Neural progenitor cell (in vitro differentiated cells): ENCODE measurements at regions not wholly inside any gene's neighbourhood (a gene's known extent, or its start where the extent isn't known, plus 50 kb on each side); places are given as distances from the start of the nearest gene placed in this dataset.

ENCODE experiments used
- DNase-seq: peaks from one replicate; pipeline ENCODE4 v3.0.0-alpha.2; 2016; ENCODE audit warnings: low spot score
- H2AFZ ChIP-seq: fragments of 200-600 bp; sonication (generic); replicated peaks from 2 replicates; pipeline ENCODE4 v1.6.1; 2016; ENCODE audit warnings: antibody characterized with exemption
- H3F3A ChIP-seq: fragments of 200-600 bp; sonication (generic); 2 replicates; pipeline ENCODE4 v1.6.1; 2016; ENCODE audit warnings: antibody characterized with exemption, low read depth
- H3K27ac ChIP-seq: fragments of 200-600 bp; sonication (generic); 2 replicates; pipeline ENCODE4 v1.5.1; 2016; ENCODE audit warnings: mild to moderate bottlenecking
- H3K27me3 ChIP-seq: fragments of 200-600 bp; sonication (generic); 2 replicates; pipeline ENCODE4 v1.6.1; 2016; ENCODE audit warnings: mild to moderate bottlenecking, moderate library complexity
- H3K36me3 ChIP-seq: fragments of 200-600 bp; sonication (generic); 2 replicates; pipeline ENCODE4 v1.5.1; 2016
- H3K4me1 ChIP-seq: fragments of 200-600 bp; sonication (generic); 2 replicates; pipeline ENCODE4 v1.6.1; 2016; ENCODE audit warnings: mixed run types
- H3K4me2 ChIP-seq: fragments of 200-600 bp; sonication (generic); 2 replicates; pipeline ENCODE4 v1.6.1; 2016
- H3K4me3 ChIP-seq: fragments of 200-600 bp; sonication (generic); 2 replicates; pipeline ENCODE4 v1.5.1; 2016
- H3K79me2 ChIP-seq: fragments of 200-600 bp; sonication (generic); 2 replicates; pipeline ENCODE4 v1.6.1; 2016; ENCODE audit warnings: low read depth
- H3K9ac ChIP-seq: fragments of 200-600 bp; sonication (generic); 2 replicates; pipeline ENCODE4 v1.6.1; 2016
- H3K9me3 ChIP-seq: fragments of 200-600 bp; sonication (generic); 2 replicates; pipeline ENCODE4 v1.5.1; 2016; ENCODE audit warnings: low read depth
- H4K20me1 ChIP-seq: fragments of 200-600 bp; sonication (generic); 2 replicates; pipeline ENCODE4 v1.6.1; 2016; ENCODE audit warnings: low read depth
- H3K27ac Mint-ChIP-seq: 3 replicates; pipeline ENCODE4 v1.8.0; 2021; ENCODE audit warnings: mixed read lengths
- H3K27me3 Mint-ChIP-seq: 2 replicates; pipeline ENCODE4 v1.8.0; 2022; ENCODE audit warnings: low read depth, mild to moderate bottlenecking, inconsistent platforms, moderate library complexity, mixed read lengths; ENCODE audit not compliant: insufficient read depth
- H3K36me3 Mint-ChIP-seq: 3 replicates; pipeline ENCODE4 v1.8.0; 2021; ENCODE audit warnings: mixed read lengths
- H3K4me1 Mint-ChIP-seq: 3 replicates; pipeline ENCODE4 v1.8.0; 2021; ENCODE audit warnings: mixed read lengths
- H3K4me3 Mint-ChIP-seq: 3 replicates; pipeline ENCODE4 v1.8.0; 2021; ENCODE audit warnings: mild to moderate bottlenecking, moderate library complexity, mixed read lengths
- H3K9me3 Mint-ChIP-seq: 3 replicates; pipeline ENCODE4 v1.8.0; 2020; ENCODE audit warnings: mixed read lengths
- EZH2 ChIP-seq: fragments of 200-600 bp; sonication (generic); IDR thresholded peaks from 2 replicates; pipeline ENCODE4 v1.6.1; 2017; ENCODE audit warnings: antibody characterized with exemption, mild to moderate bottlenecking, moderate library complexity
- EZH2phosphoT487 ChIP-seq: fragments of 200-600 bp; sonication (generic); IDR thresholded peaks from 2 replicates; pipeline ENCODE4 v1.6.1; 2017; ENCODE audit warnings: antibody characterized with exemption
- TF ChIP-seq, protein P1 (sequence below): fragments of 200-600 bp; sonication (generic); IDR thresholded peaks from 2 replicates; pipeline ENCODE4 v1.5.1; 2017; ENCODE audit warnings: antibody characterized with exemption, mild to moderate bottlenecking

- H3K9ac ChIP-seq, result no peak overlapping the region
- no peak overlapping the region for H3K4me2 ChIP-seq
- H3K27me3 Mint-ChIP-seq, result peaks cover 2% of the 10 kb centered on the region
- TF ChIP-seq EZH2 (no peak), EZH2phosphoT487 (no peak)
- TF ChIP-seq, protein P1, sequence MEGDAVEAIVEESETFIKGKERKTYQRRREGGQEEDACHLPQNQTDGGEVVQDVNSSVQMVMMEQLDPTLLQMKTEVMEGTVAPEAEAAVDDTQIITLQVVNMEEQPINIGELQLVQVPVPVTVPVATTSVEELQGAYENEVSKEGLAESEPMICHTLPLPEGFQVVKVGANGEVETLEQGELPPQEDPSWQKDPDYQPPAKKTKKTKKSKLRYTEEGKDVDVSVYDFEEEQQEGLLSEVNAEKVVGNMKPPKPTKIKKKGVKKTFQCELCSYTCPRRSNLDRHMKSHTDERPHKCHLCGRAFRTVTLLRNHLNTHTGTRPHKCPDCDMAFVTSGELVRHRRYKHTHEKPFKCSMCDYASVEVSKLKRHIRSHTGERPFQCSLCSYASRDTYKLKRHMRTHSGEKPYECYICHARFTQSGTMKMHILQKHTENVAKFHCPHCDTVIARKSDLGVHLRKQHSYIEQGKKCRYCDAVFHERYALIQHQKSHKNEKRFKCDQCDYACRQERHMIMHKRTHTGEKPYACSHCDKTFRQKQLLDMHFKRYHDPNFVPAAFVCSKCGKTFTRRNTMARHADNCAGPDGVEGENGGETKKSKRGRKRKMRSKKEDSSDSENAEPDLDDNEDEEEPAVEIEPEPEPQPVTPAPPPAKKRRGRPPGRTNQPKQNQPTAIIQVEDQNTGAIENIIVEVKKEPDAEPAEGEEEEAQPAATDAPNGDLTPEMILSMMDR, result no peak
- H2AFZ ChIP-seq, result no peak overlapping the region
- no peaks in the 10 kb centered on the region for H3K36me3 ChIP-seq
- no peaks in the 10 kb centered on the region for H3K9me3 ChIP-seq
- H3K27ac ChIP-seq, result no peak overlapping the region
- no peak overlapping the region for H3K4me3 ChIP-seq
- H3K4me1 Mint-ChIP-seq, result peaks cover 14% of the 10 kb centered on the region
- no peak overlapping the region for H3K27ac Mint-ChIP-seq
- no peak for DNase-seq
- peaks cover 39% of the 10 kb centered on the region for H3K4me1 ChIP-seq
- H3K4me3 Mint-ChIP-seq, result no peak overlapping the region
- H4K20me1 ChIP-seq, result no peaks in the 10 kb centered on the region
- H3K36me3 Mint-ChIP-seq, result no peaks in the 10 kb centered on the region
- H3K27me3 ChIP-seq, result no peaks in the 10 kb centered on the region
- H3F3A ChIP-seq, result peaks cover 9% of the 10 kb centered on the region
- H3K9me3 Mint-ChIP-seq, result no peaks in the 10 kb centered on the region
- no peaks in the 10 kb centered on the region for H3K79me2 ChIP-seq
These were observed 139.7 kb upstream of the MAF start for GRCh38 chr16:79740252-79740651.

GRCh38 chr16:79735271-79735670, 134.7 kb upstream of the MAF start:
- no peaks in the 10 kb centered on the region for H3K36me3 Mint-ChIP-seq

GRCh38 chr16:79734721-79735120, 134.2 kb upstream of the MAF start:
- Histone ChIP-seq H3K27ac (no peak overlapping the region), H3K79me2 (no peaks in the 10 kb centered on the region), H3F3A (peaks cover 9% of the 10 kb centered on the region), H3K9ac (no peak overlapping the region), H3K4me2 (no peak overlapping the region), H3K27me3 (no peaks in the 10 kb centered on the region), H3K36me3 (no peaks in the 10 kb centered on the region), H3K4me1 (peaks cover 42% of the 10 kb centered on the region), H4K20me1 (no peaks in the 10 kb centered on the region), H2AFZ (no peak overlapping the region), H3K4me3 (no peak overlapping the region), H3K9me3 (no peaks in the 10 kb centered on the region)
- H3K36me3 Mint-ChIP-seq, result no peaks in the 10 kb centered on the region
- H3K4me3 Mint-ChIP-seq, result no peak overlapping the region
- DNase-seq, result no peak
- peaks cover 4% of the 10 kb centered on the region for H3K9me3 Mint-ChIP-seq
- peaks cover 12% of the 10 kb centered on the region for H3K4me1 Mint-ChIP-seq
- peaks cover 4% of the 10 kb centered on the region for H3K27me3 Mint-ChIP-seq
- no peak for TF ChIP-seq EZH2
- TF ChIP-seq, protein P1, result no peak
- no peak for TF ChIP-seq EZH2phosphoT487
- H3K27ac Mint-ChIP-seq, result no peak overlapping the region

More at GRCh38 chr16:79735271-79735670, 134.7 kb upstream of the MAF start:
- H3K36me3 ChIP-seq, result no peaks in the 10 kb centered on the region
- no peak overlapping the region for H3K27ac ChIP-seq
- Mint-ChIP-seq H3K9me3 (peaks cover 4% of the 10 kb centered on the region), H3K27ac (no peak overlapping the region), H3K4me3 (no peak overlapping the region), H3K27me3 (peaks cover 4% of the 10 kb centered on the region), H3K4me1 (peaks cover 13% of the 10 kb centered on the region)
- no peak overlapping the region for H3K4me3 ChIP-seq
- no peaks in the 10 kb centered on the region for H3K9me3 ChIP-seq
- H4K20me1 ChIP-seq, result no peaks in the 10 kb centered on the region
- no peaks in the 10 kb centered on the region for H3K79me2 ChIP-seq
- H2AFZ ChIP-seq, result no peak overlapping the region
- peak overlapping the region; percentile 42 for H3K4me2 ChIP-seq
- H3K4me1 ChIP-seq, result peaks cover 42% of the 10 kb centered on the region
- peaks cover 9% of the 10 kb centered on the region for H3F3A ChIP-seq
- no peaks in the 10 kb centered on the region for H3K27me3 ChIP-seq
- DNase-seq, result no peak
- H3K9ac ChIP-seq, result no peak overlapping the region
- TF ChIP-seq EZH2 (no peak), EZH2phosphoT487 (no peak)
- TF ChIP-seq, protein P1, result no peak

DNA sequence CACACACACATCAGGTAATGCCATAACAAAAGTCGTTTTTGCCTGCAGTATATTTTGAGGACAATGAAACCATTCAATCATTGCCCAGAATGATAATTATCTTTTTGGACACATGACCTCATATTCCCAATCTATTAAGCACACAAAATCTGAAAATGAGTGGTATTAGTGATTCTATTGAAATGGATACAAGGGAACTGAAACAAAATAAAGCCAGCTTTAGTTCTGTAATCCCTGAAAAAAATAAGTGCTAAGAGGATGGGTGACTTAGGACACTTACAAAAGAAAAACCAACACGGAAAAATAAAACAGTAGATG, 128.3 kb upstream of the MAF start:
- Histone ChIP-seq H3K27ac (no peak overlapping the region), H3F3A (peaks cover 11% of the 10 kb centered on the region), H3K4me3 (no peak overlapping the region), H3K9me3 (no peaks in the 10 kb centered on the region), H3K36me3 (no peaks in the 10 kb centered on the region), H3K4me2 (no peak overlapping the region), H3K9ac (no peak overlapping the region), H3K27me3 (no peaks in the 10 kb centered on the region), H4K20me1 (no peaks in the 10 kb centered on the region), H3K79me2 (no peaks in the 10 kb centered on the region), H3K4me1 (peaks cover 20% of the 10 kb centered on the region), H2AFZ (no peak overlapping the region)
- Mint-ChIP-seq H3K4me1 (peaks cover 9% of the 10 kb centered on the region), H3K27me3 (peaks cover 2% of the 10 kb centered on the region), H3K36me3 (no peaks in the 10 kb centered on the region), H3K4me3 (no peak overlapping the region), H3K9me3 (peaks cover 4% of the 10 kb centered on the region), H3K27ac (no peak overlapping the region)
- no peak for DNase-seq
- TF ChIP-seq EZH2 (no peak), EZH2phosphoT487 (no peak)
- TF ChIP-seq, protein P1, result no peak
